ENCODE measurements at regions not wholly inside any gene's neighbourhood (a gene's known extent, or its start where the extent isn't known, plus 50 kb on each side); places are given as distances from the start of the nearest gene placed in this dataset.

- in situ Hi-C loops (cut with HindIII; ENCODE audit: low sequenced_read_pairs) = no loop called here
- DNase-seq (ENCODE audit: low spot score) = no peak
These were observed 229.8 kb upstream of the STS start for GRCh38 chrX:6917666-6918065.

- in situ Hi-C loops (cut with HindIII; ENCODE audit: low sequenced_read_pairs) = no loop called here
- no peak for DNase-seq (ENCODE audit: low spot score)
These were observed 237.3 kb upstream of the STS start for GRCh38 chrX:6910218-6910617.

- in situ Hi-C loops (cut with HindIII; ENCODE audit: low sequenced_read_pairs) = no loop called here
- no peak for DNase-seq (ENCODE audit: low spot score)
These were observed 238.1 kb upstream of the STS start for GRCh38 chrX:6909396-6909795.

GRCh38 chrX:6906608-6907007 is 240.9 kb upstream of the STS start:
- in situ Hi-C loops (cut with HindIII; ENCODE audit: low sequenced_read_pairs) = no loop called here
- DNase-seq (ENCODE audit: low spot score) = no peak

- in situ Hi-C loops (cut with HindIII; ENCODE audit: low sequenced_read_pairs) = no loop called here
- DNase-seq (ENCODE audit: low spot score) = no peak
These were observed 243.4 kb upstream of the STS start for GRCh38 chrX:6904156-6904555.

GRCh38 chrX:6898371-6898770 is 249.1 kb upstream of the STS start:
- in situ Hi-C loops (cut with HindIII; ENCODE audit: low sequenced_read_pairs) = no loop called here
- DNase-seq (ENCODE audit: low spot score) = no peak

GRCh38 chrX:6891404-6891803 is 256.1 kb upstream of the STS start:
- DNase-seq (ENCODE audit: low spot score) = no peak
- in situ Hi-C loops (cut with HindIII; ENCODE audit: low sequenced_read_pairs) = no loop called here

- in situ Hi-C loops (cut with HindIII; ENCODE audit: low sequenced_read_pairs) = no loop called here
- no peak for DNase-seq (ENCODE audit: low spot score)
These were observed 256.8 kb upstream of the STS start for GRCh38 chrX:6890544-6891261.

GRCh38 chrX:6885909-6886308 is 261.6 kb upstream of the STS start:
- DNase-seq (ENCODE audit: low spot score) = no peak
- in situ Hi-C loops (cut with HindIII; ENCODE audit: low sequenced_read_pairs) = no loop called here

- DNase-seq (ENCODE audit: low spot score) = no peak
- in situ Hi-C loops (cut with HindIII; ENCODE audit: low sequenced_read_pairs) = no loop called here
These were observed 262.1 kb upstream of the STS start for GRCh38 chrX:6885396-6885795.

GRCh38 chrX:6861456-6861855 is 286.1 kb upstream of the STS start:
- in situ Hi-C loops (cut with HindIII; ENCODE audit: low sequenced_read_pairs) = no loop called here
- no peak for DNase-seq (ENCODE audit: low spot score)

GRCh38 chrX:6857749-6858148 is 289.8 kb upstream of the STS start:
- no peak for DNase-seq (ENCODE audit: low spot score)
- in situ Hi-C loops (cut with HindIII; ENCODE audit: low sequenced_read_pairs) = no loop called here

GRCh38 chrX:6856471-6856870 is 291.0 kb upstream of the STS start:
- in situ Hi-C loops (cut with HindIII; ENCODE audit: low sequenced_read_pairs) = no loop called here
- no peak for DNase-seq (ENCODE audit: low spot score)

- in situ Hi-C loops (cut with HindIII; ENCODE audit: low sequenced_read_pairs) = no loop called here
- DNase-seq (ENCODE audit: low spot score) = no peak
These were observed 294.6 kb upstream of the STS start for GRCh38 chrX:6852869-6853268.

GRCh38 chrX:6852121-6852520 is 295.4 kb upstream of the STS start:
- in situ Hi-C loops (cut with HindIII; ENCODE audit: low sequenced_read_pairs) = no loop called here
- no peak for DNase-seq (ENCODE audit: low spot score)

GRCh38 chrX:6851140-6851539 is 296.4 kb upstream of the STS start:
- DNase-seq (ENCODE audit: low spot score) = no peak
- in situ Hi-C loops (cut with HindIII; ENCODE audit: low sequenced_read_pairs) = no loop called here

GRCh38 chrX:6849716-6850414 is 297.6 kb upstream of the STS start:
- no peak for DNase-seq (ENCODE audit: low spot score)
- in situ Hi-C loops (cut with HindIII; ENCODE audit: low sequenced_read_pairs) = no loop called here

- in situ Hi-C loops (cut with HindIII; ENCODE audit: low sequenced_read_pairs) = no loop called here
- DNase-seq (ENCODE audit: low spot score) = no peak
These were observed 297.7 kb upstream of the VCX3A start for GRCh38 chrX:6832619-6833018.

- DNase-seq (ENCODE audit: low spot score) = no peak
- in situ Hi-C loops (cut with HindIII; ENCODE audit: low sequenced_read_pairs) = no loop called here
These were observed 291.9 kb upstream of the VCX3A start for GRCh38 chrX:6826856-6827255.

- in situ Hi-C loops (cut with HindIII; ENCODE audit: low sequenced_read_pairs) = no loop called here
- no peak for DNase-seq (ENCODE audit: low spot score)
These were observed 286.8 kb upstream of the VCX3A start for GRCh38 chrX:6821730-6822129.

- in situ Hi-C loops (cut with HindIII; ENCODE audit: low sequenced_read_pairs) = no loop called here
- DNase-seq (ENCODE audit: low spot score) = no peak
These were observed 279.0 kb upstream of the VCX3A start for GRCh38 chrX:6813836-6814370.

Measured in G401 (cell line).